ENCODE measurements at regions not wholly inside any gene's neighbourhood (a gene's known extent, or its start where the extent isn't known, plus 50 kb on each side); places are given as distances from the start of the nearest gene placed in this dataset.
"Not testable (repeated sequence)": the region's sequence is repeated elsewhere in the genome, so short reads cannot be mapped to it uniquely, and the experiment has no call there.

GRCh38 chr5:85614489-85614888 is 1003.3 kb upstream of the COX7C start:
- WGBS, result 86% methylated on average over 3 of the region's 3 CpGs
- H3K4me3 ChIP-seq, result no peak overlapping the region

GRCh38 chr5:85621668-85622067 is 996.1 kb upstream of the COX7C start:
- Histone ChIP-seq H3K4me3 (no peak overlapping the region), H3K27me3 (no peaks in the 10 kb centered on the region), H3K9me3 (no peaks in the 10 kb centered on the region), H3K27ac (no peak overlapping the region), H3K4me1 (no peaks in the 10 kb centered on the region), H3K36me3 (no peaks in the 10 kb centered on the region)
- TF ChIP-seq POLR2AphosphoS5 (IDR thresholded peaks at IDR 0.05), result no peak
- TF ChIP-seq EP300 (IDR thresholded peaks at IDR 0.05), result no peak
- TF ChIP-seq POLR2A (IDR thresholded peaks at IDR 0.05), result no peak
- no peak for DNase-seq (ENCODE audit: low spot score in 2 of 2)
- WGBS, result 86% methylated on average over 2 of the region's 2 CpGs

More at GRCh38 chr5:85614489-85614888, 1003.3 kb upstream of the COX7C start:
- H3K27me3 ChIP-seq, result no peaks in the 10 kb centered on the region
- no peaks in the 10 kb centered on the region for H3K9me3 ChIP-seq
- H3K36me3 ChIP-seq, result no peaks in the 10 kb centered on the region
- TF ChIP-seq, protein P1, sequence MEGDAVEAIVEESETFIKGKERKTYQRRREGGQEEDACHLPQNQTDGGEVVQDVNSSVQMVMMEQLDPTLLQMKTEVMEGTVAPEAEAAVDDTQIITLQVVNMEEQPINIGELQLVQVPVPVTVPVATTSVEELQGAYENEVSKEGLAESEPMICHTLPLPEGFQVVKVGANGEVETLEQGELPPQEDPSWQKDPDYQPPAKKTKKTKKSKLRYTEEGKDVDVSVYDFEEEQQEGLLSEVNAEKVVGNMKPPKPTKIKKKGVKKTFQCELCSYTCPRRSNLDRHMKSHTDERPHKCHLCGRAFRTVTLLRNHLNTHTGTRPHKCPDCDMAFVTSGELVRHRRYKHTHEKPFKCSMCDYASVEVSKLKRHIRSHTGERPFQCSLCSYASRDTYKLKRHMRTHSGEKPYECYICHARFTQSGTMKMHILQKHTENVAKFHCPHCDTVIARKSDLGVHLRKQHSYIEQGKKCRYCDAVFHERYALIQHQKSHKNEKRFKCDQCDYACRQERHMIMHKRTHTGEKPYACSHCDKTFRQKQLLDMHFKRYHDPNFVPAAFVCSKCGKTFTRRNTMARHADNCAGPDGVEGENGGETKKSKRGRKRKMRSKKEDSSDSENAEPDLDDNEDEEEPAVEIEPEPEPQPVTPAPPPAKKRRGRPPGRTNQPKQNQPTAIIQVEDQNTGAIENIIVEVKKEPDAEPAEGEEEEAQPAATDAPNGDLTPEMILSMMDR (IDR thresholded peaks at IDR 0.05), result no peak
- TF ChIP-seq POLR2A (IDR thresholded peaks at IDR 0.05) (no peak), POLR2AphosphoS5 (IDR thresholded peaks at IDR 0.05) (no peak), EP300 (IDR thresholded peaks at IDR 0.05) (no peak)
- no peak for DNase-seq (ENCODE audit: low spot score in 2 of 2)
- no peak overlapping the region for H3K27ac ChIP-seq
- no peaks in the 10 kb centered on the region for H3K4me1 ChIP-seq

GRCh38 chr5:85628153-85628552 is 989.6 kb upstream of the COX7C start:
- H3K27me3 ChIP-seq, result no peaks in the 10 kb centered on the region
- no peaks in the 10 kb centered on the region for H3K9me3 ChIP-seq
- no peaks in the 10 kb centered on the region for H3K36me3 ChIP-seq
- no peak overlapping the region for H3K27ac ChIP-seq
- no peak overlapping the region for H3K4me3 ChIP-seq
- no peaks in the 10 kb centered on the region for H3K4me1 ChIP-seq
- DNase-seq (ENCODE audit: low spot score in 2 of 2), result no peak
- TF ChIP-seq, protein P1 (IDR thresholded peaks at IDR 0.05), result no peak
- no peak for TF ChIP-seq POLR2A (IDR thresholded peaks at IDR 0.05)
- no peak for TF ChIP-seq POLR2AphosphoS5 (IDR thresholded peaks at IDR 0.05)
- no peak for TF ChIP-seq EP300 (IDR thresholded peaks at IDR 0.05)

DNA sequence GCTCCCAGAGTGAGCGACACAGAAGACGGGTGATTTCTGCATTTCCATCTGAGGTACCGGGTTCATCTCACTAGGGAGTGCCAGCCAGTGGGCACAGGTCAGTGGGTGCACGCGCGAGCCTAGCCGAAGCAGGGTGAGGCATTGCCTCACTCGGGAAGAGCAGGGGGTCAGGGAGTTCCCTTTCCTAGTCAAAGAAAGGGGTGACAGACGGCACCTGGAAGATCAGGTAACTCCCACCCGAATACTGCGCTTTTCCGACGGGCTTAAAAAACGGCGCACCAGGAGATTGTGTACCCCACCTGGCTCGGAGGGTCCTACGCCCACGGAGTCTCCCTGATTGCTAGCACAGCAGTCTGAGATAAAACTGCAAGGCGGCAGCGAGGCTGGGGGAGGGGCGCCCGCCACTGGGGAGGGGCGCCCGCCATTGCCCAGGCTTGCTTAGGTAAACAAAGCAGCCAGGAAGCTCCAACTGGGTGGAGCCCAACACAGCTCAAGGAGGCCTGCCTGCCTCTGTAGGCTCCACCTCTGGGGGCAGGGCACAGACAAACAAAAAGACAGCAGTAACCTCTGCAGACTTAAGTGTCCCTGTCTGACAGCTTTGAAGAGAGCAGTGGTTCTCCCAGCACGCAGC is 979.1 kb upstream of the COX7C start:
- H3K4me3 ChIP-seq; DNase-seq (ENCODE audit: low spot score in 2 of 2); H3K4me1 ChIP-seq; H3K36me3 ChIP-seq; H3K27ac ChIP-seq; H3K9me3 ChIP-seq; H3K27me3 ChIP-seq: not testable (repeated sequence)
- WGBS, result 91% methylated on average over 18 of the region's 25 CpGs

DNA sequence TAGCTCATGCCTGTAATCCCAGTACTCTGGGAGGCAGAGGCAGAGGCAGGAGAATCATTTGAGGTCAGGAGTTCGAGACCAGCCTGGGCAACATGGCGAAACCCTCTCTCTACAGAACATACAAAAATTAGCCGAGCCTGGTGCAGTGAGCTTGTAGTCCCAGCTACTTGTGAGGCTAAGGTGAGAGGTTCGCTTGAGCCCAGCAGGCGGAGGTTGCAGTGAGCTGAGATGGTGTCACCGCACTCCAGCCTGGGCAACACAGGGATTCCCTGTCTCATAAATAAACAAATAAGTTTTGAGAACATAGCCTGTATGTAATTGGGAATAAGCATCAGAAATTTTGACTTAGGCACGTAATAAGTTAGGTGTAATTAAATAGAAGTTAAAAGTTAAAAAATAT is 971.7 kb upstream of the COX7C start:
- no peaks in the 10 kb centered on the region for H3K36me3 ChIP-seq
- whole genome bisulfite sequencing, result 80% methylated on average over 7 of the region's 7 CpGs
- H3K9me3 ChIP-seq, result peaks cover 3% of the 10 kb centered on the region
- TF ChIP-seq EP300 (IDR thresholded peaks at IDR 0.05), result no peak
- TF ChIP-seq, protein P1 (IDR thresholded peaks at IDR 0.05), result no peak
- TF ChIP-seq POLR2A (IDR thresholded peaks at IDR 0.05), result no peak
- TF ChIP-seq POLR2AphosphoS5 (IDR thresholded peaks at IDR 0.05), result no peak
- no peaks in the 10 kb centered on the region for H3K4me1 ChIP-seq
- DNase-seq (ENCODE audit: low spot score in 2 of 2), result no peak
- H3K27ac ChIP-seq, result no peak overlapping the region
- H3K27me3 ChIP-seq, result no peaks in the 10 kb centered on the region
- no peak overlapping the region for H3K4me3 ChIP-seq

DNA sequence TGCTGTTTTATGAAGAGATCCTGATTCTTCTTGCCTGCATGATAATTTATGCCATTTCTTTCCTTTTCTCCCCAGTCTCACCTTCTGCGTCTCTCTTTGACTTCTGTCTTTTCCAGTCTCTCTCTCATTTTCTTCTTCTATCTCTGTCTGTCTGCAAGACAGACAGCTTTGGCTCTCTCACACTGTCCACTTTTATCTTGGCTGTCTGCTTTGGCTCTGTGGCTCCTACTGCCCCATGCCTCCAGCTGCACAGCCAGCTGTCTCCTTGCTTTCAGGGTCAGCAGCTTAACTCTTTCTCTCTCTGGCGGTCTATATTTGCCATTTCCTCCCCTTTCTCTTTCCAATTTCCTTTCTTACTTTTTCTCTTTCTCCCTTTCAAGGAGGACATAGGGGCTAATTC is 971.1 kb upstream of the COX7C start:
- Histone ChIP-seq H3K27ac (no peak overlapping the region), H3K36me3 (no peaks in the 10 kb centered on the region), H3K27me3 (no peaks in the 10 kb centered on the region), H3K4me3 (no peak overlapping the region), H3K4me1 (no peaks in the 10 kb centered on the region), H3K9me3 (peaks cover 3% of the 10 kb centered on the region)
- 86% methylated on average over 2 of the region's 2 CpGs for WGBS
- DNase-seq (ENCODE audit: low spot score in 2 of 2), result no peak
- TF ChIP-seq, protein P1 (IDR thresholded peaks at IDR 0.05), result no peak
- TF ChIP-seq EP300 (IDR thresholded peaks at IDR 0.05), result no peak
- TF ChIP-seq POLR2AphosphoS5 (IDR thresholded peaks at IDR 0.05), result no peak
- TF ChIP-seq POLR2A (IDR thresholded peaks at IDR 0.05), result no peak
